ENCODE measurements at regions not wholly inside any gene's neighbourhood (a gene's known extent, or its start where the extent isn't known, plus 50 kb on each side); places are given as distances from the start of the nearest gene placed in this dataset.

GRCh38 chr3:13261104-13261830 is 158.9 kb downstream of the NUP210 start:
- intact Hi-C loops (cut with DNase I): loop anchor here in 2 of 10 donors (5.0 kb wide), 1 partner anchor 34 kb away; no protein-coding TSS in a partner anchor
- Histone ChIP-seq H3K36me3 (no peaks in the 10 kb centered on the region), H3K4me1 (peaks cover 0 to 50% (median 10%) of the 10 kb centered on the region in 12 donors), H3K9me3 (peaks cover 0 to 4% (median 0%) of the 10 kb centered on the region in 12 donors), H3K27me3 (peaks cover 0 to 6% (median 0%) of the 10 kb centered on the region in 9 donors), H3K27ac (peak overlapping the region in 5 of 12 donors; percentile 14 to 73 (median 67)), H3K4me3 (no peak overlapping the region)
- TF ChIP-seq CTCF (IDR thresholded peaks at IDR 0.05) (no peak), POLR2A (IDR thresholded peaks at IDR 0.05) (no peak)
- no peak for DNase-seq
- 79 to 83% (median 81%) methylated on average over 10 to 15 of the region's 15 CpGs for WGBS, 4 donors
- no peak for ATAC-seq

DNA sequence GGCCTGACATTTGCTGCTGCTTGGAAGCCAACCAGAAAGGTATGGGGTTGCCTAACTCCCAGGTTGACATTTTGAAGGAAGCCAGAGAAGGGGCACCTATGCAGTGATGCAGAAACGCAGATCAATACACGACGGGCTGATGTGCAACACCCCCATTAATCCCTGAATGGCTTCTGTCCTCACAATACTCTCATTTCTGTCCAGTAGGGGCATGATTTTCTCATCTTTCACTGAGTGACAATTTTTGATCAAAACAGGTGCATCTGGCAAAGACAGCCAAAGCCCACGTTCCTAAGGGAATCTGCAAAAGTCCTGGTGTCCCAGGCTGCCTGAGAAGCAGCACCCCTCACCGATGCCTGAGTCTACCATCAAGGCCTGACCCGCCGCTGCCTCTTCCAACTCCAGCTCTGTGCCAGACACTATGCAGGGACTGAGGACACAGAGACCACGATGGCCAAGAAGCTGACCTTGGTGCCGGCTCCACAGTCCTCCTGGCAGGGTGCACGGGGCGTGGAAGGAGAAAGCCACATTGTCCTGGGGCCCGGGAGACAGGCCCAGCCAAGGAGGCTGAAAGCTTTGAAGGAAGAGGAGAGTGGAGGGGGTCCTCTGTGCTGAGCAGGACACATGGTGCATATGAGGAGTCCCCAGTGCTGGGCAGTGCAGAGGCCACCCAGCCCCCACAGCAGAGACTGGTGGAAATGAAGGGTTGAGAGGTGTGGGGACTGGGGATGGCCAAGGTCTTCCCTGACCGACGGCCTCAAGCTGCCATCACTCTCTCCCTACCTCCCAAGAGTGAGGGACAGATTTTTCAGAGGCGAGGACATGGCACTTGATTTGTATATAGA is 159.6 kb downstream of the NUP210 start:
- H3K27me3 ChIP-seq: peaks cover 0 to 6% (median 0%) of the 10 kb centered on the region in 9 donors
- H3K4me3 ChIP-seq: no peak overlapping the region
- peak overlapping the region in 1 of 12 donors; percentile 73 for H3K27ac ChIP-seq
- intact Hi-C loops (cut with DNase I): loop anchor here in 2 of 10 donors (5.0 kb wide), 1 partner anchor 33 kb away; no protein-coding TSS in a partner anchor
- TF ChIP-seq POLR2A (IDR thresholded peaks at IDR 0.05): no peak
- peak in 1 of 12 donors; percentile 14 for TF ChIP-seq CTCF (IDR thresholded peaks at IDR 0.05)
- DNase-seq (no peak), ATAC-seq (no peak)
- peaks cover 0 to 3% (median 0%) of the 10 kb centered on the region in 12 donors for H3K9me3 ChIP-seq
- H3K4me1 ChIP-seq: peaks cover 0 to 50% (median 10%) of the 10 kb centered on the region in 12 donors
- WGBS, 4 donors: 81% methylated on average over 14 to 15 of the region's 15 CpGs
- no peaks in the 10 kb centered on the region for H3K36me3 ChIP-seq

- ATAC-seq (no peak), DNase-seq (no peak)
- no peak for TF ChIP-seq POLR2A (IDR thresholded peaks at IDR 0.05)
- TF ChIP-seq CTCF (IDR thresholded peaks at IDR 0.05): no peak
- Histone ChIP-seq H3K27ac (peak overlapping the region in 1 of 12 donors; percentile 35), H3K27me3 (peaks cover 0 to 6% (median 0%) of the 10 kb centered on the region in 9 donors), H3K4me3 (no peak overlapping the region), H3K36me3 (no peaks in the 10 kb centered on the region), H3K9me3 (no peaks in the 10 kb centered on the region), H3K4me1 (peaks cover 0 to 47% (median 10%) of the 10 kb centered on the region in 12 donors)
- WGBS, 4 donors: 64 to 71% (median 70%) methylated on average over 5 of the region's 5 CpGs
- intact Hi-C loops (cut with DNase I): loop anchor here in 2 of 10 donors (5.0 kb wide), 1 partner anchor 33 kb away; no protein-coding TSS in a partner anchor
These were observed 160.3 kb downstream of the NUP210 start for GRCh38 chr3:13259831-13260230.
